Fibroblast of pulmonary artery (primary cell): ENCODE measurements at regions not wholly inside any gene's neighbourhood (a gene's known extent, or its start where the extent isn't known, plus 50 kb on each side); places are given as distances from the start of the nearest gene placed in this dataset.

Experiments used
- DNase-seq: peaks from one replicate; pipeline ENCODE4 v3.0.0-alpha.2; 2010; ENCODE audit warnings: low read depth
- H3K4me3 ChIP-seq: replicated peaks from 2 replicates; pipeline ENCODE4 v1.5.1; 2011; ENCODE audit warnings: low read depth, mild to moderate bottlenecking, control low read depth, low read length, moderate library complexity
- CTCF ChIP-seq: IDR thresholded peaks from 2 replicates; pipeline ENCODE4 v1.5.1; 2011; ENCODE audit warnings: mild to moderate bottlenecking, control low read depth, low read length, inconsistent platforms; ENCODE audit errors: missing control alignments

DNA sequence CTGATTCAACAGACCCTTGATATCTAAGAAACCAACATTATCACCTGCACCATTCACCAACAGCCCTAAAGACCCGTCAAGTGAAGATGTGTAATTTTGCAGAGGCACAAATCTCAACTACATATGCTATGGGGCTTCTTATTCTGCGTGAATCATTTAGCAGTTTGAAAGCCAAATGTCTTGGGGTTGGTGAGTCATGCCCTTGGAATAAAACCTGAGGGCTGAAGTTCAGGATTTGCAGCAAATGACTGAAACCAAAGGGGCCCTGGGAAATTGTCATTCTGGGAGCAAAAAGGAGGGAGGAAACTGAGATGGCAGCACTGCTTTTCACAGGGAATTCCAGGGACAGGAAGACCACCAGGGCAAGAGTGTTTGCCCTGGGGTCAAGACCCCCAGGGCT, 79.2 kb upstream of the TNR start:
- H3K4me3 ChIP-seq: no peak overlapping the region
- no peak for TF ChIP-seq CTCF
- no peak for DNase-seq

GRCh38 chr1:175820456-175821025, 77.1 kb upstream of the TNR start:
- DNase-seq: no peak
- no peak overlapping the region for H3K4me3 ChIP-seq
- TF ChIP-seq CTCF: no peak

GRCh38 chr1:175818929-175819328, 75.5 kb upstream of the TNR start:
- H3K4me3 ChIP-seq: no peak overlapping the region
- DNase-seq: no peak
- no peak for TF ChIP-seq CTCF

GRCh38 chr1:175817445-175817844, 74.0 kb upstream of the TNR start:
- DNase-seq: no peak
- no peak for TF ChIP-seq CTCF
- no peak overlapping the region for H3K4me3 ChIP-seq

DNA sequence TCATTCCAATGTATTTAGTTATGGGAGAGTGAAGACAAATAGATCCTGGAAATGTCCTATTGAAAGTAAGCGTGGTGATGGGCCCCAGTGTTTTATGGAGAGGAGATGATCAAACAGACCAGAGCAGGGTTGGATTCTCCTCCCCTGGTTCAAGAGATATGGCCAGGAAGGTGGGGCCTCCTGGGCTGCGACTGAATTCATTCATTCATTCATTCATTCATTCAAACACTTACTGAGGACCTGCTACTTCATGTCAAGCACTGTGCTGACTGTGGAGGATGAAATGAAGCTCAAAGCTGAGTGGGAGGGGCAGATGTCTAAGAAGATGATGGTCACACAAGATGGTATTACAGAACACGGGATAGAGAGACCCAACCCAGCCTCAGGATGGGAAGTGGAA, 71.5 kb upstream of the TNR start:
- no peak for TF ChIP-seq CTCF
- DNase-seq: no peak

GRCh38 chr1:175812936-175813335, 69.5 kb upstream of the TNR start:
- no peak for DNase-seq
- no peak for TF ChIP-seq CTCF

More for the DNA sequence above, 71.5 kb upstream of the TNR start:
- H3K4me3 ChIP-seq: no peak overlapping the region

GRCh38 chr1:175810305-175810704, 66.9 kb upstream of the TNR start:
- no peak for DNase-seq
- TF ChIP-seq CTCF: no peak
- no peak overlapping the region for H3K4me3 ChIP-seq

More at GRCh38 chr1:175812936-175813335, 69.5 kb upstream of the TNR start:
- H3K4me3 ChIP-seq: no peak overlapping the region
